NCI-H1930 (cell line): ENCODE measurements at regions not wholly inside any gene's neighbourhood (a gene's known extent, or its start where the extent isn't known, plus 50 kb on each side); places are given as distances from the start of the nearest gene placed in this dataset.

Experiments used
- DNase-seq, 2 experiments: peaks; one replicate each; lab custom pipeline; 2025; lab: John Stamatoyannopoulos, UW

DNA sequence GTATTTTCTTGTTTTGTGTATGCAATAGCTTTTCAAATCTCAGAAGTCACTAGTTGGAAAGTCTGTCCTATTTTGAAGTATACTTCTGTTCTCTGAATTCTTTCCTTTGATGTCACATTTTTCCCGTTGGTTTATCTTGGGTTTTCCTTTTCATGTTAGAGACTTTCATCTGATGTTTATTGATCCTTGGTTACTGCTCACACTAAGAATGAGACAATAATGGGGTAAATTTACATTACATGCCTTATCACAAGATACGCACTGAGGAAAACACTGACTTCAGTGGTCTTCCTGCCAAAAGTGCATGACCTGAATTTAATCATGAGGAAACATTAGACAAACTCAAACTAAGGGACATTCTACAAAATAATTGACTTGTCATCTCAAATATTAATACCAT lies 63.5 kb upstream of the C1GALT1 start:
- no peak for DNase-seq

DNA sequence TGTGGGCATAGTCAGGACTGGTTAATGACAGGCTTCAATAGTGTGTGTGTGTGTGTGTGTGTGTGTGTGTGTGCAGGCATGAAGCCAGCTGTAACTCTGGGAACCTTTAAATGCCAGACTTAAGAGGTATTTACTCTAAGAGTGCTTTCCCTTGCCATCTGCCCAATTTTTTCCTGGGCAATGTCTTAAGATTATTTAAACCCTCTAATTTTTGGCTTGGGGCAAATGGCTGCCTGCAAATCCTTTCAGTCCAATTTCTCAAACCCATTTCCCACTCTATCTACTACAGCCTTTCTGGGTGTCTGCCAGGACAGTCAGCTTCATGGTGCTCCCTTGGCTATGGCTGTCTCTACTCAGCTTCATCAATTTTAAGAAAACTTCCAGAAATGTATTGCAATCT lies 62.6 kb upstream of the C1GALT1 start:
- no peak for DNase-seq

DNA sequence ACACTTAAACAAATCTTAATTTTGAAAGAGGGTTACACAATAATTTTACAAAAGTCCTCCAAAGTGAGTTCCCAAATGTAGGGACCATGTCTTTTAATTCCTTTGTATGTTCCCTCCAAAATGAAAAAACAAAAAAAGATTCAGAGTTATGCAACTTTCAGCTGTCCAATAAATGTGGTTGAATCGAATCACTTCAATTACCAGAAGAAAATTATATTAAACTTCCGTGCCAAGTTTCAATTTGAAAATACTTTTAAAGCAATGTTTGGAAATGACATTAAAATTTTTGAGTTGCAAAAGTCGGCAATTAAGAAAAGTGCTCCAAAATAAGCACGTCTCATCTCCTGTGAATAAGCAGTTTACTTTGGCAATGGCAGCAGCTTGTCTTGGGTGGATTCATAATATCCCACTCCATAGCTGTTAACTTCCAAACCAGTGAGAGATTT lies 60.3 kb upstream of the C1GALT1 start:
- DNase-seq, result no peak

DNA sequence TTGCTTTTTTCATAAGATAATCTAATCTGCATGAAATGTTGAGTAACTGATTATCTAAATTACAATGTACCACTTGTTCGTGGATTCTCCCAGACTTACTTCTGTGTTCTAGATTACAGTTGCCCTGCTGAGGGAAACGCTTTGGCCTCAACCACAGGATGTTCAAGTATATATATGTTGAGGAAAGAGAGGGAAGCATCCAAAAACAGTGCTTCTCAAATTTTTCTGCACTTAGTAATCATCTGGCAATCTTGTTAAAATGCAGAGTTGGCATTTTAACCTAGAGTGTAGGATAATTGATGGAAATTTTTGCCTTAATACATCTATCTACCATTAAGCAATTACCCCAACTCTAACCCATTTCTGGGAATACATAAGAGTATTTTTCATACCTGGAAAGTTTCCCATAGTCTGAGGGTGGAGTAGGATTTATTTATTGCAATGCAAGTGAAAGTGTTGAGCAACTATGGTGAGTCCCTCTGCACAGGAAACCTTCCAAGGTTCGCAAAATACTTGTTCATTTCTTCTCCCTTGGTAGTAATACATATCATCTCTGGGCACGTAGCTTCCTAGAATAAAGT lies 59.6 kb upstream of the C1GALT1 start:
- no peak for DNase-seq

DNA sequence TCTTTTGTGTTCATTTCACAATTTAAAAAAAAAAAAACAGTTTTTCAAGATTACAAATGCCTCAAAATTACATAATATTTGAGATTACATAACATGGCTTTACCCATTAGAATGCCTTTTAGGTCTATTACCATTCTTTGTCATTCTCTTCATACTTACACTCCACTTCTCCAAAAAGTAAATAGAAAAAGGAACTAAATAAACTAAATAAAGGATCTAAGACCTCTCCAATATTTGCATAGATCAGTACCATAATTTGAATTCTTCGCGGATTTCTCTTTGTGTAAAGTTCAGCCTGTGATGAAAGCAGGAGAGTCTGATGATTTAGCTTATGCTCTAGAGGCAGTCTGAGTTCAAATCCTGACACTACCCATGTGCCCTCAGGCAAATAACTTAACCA lies 56.4 kb upstream of the C1GALT1 start:
- DNase-seq, result no peak

DNA sequence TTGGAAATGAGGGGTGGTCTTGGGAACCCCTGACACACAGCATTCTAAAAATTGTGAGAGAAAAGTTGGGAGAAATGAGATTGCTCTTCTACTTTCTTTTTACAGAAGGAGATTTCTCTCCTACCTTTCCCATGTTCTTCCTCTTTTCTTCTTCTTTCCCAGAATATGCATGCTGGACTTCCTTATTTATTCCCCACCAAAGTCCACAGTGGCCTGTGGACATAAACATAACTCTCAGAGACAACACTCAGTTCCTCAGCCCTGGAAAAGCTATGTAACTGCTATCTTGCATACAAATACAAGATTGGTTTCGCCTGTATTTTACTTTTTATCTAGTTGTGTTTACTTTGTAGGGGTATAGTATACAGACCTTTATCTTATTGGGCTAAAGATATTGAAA lies 54.6 kb upstream of the C1GALT1 start:
- no peak for DNase-seq

DNA sequence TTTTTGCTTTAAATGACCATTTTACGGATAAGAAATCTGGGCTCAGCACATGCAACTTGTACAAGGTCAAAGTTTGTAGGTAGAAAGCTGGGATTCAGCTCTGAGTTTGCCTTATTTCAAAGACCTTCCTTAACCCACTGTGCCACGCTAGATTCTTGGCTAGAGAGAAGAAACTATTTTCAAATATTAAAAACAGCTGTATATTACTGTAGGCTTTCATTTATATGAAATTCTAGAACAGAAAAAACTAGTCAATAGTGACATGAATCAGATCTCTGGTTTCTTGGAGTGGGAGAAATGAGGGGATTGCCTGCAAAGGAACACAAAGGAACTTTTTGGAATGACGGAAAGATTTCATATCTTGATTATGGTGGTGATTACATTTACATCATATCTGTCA lies 53.0 kb upstream of the C1GALT1 start:
- no peak for DNase-seq

DNA sequence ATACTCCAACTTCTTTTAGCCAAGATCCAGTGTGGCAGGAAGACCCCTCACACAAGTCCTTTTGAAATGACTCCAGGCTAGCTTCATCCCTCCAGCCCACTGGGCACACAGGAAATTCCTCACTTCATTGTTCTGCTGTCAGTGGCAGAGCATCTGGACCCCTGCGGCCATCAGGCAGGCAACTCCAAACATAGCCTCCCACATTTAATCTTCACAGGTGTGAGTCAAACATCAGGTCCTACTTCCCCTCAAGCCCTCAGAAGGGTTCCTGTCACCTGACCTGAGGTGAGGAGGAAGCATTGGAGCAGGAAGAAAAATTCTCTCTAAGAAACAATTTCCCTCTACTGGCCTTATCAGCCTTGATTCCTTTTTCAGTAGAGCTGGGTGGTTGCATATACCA lies 51.1 kb upstream of the C1GALT1 start:
- DNase-seq, result no peak
